ENCODE measurements at regions not wholly inside any gene's neighbourhood (a gene's known extent, or its start where the extent isn't known, plus 50 kb on each side); places are given as distances from the start of the nearest gene placed in this dataset.

- intact Hi-C loops (cut with DNase I; ENCODE audit: low total_unique reads), result no loop called here
- H3K9me3 ChIP-seq, result no peaks in the 10 kb centered on the region
- DNase-seq, result no peak
- no peak overlapping the region for H3K4me3 ChIP-seq
- H3K4me1 ChIP-seq, result no peaks in the 10 kb centered on the region
- H3K27me3 ChIP-seq, result no peaks in the 10 kb centered on the region
- no peak overlapping the region for H3K27ac ChIP-seq
- WGBS, 2 donors, result 70 to 88% methylated on average over 1 of the region's 1 CpG
- no peaks in the 10 kb centered on the region for H3K36me3 ChIP-seq (ENCODE audit: low read depth, missing control alignments)
- TF ChIP-seq POLR2A (IDR thresholded peaks at IDR 0.05) (no peak), CTCF (IDR thresholded peaks at IDR 0.05) (no peak)
These were observed 1247.8 kb upstream of the NXPH2 start for GRCh38 chr2:140027966-140028365.

- no peaks in the 10 kb centered on the region for H3K4me1 ChIP-seq
- H3K27me3 ChIP-seq, result no peaks in the 10 kb centered on the region
- TF ChIP-seq CTCF (IDR thresholded peaks at IDR 0.05) (no peak), POLR2A (IDR thresholded peaks at IDR 0.05) (no peak)
- H3K9me3 ChIP-seq, result no peaks in the 10 kb centered on the region
- intact Hi-C loops (cut with DNase I; ENCODE audit: low total_unique reads), result no loop called here
- H3K4me3 ChIP-seq, result no peak overlapping the region
- no peak for DNase-seq
- whole genome bisulfite sequencing, 2 donors, result 93 to 95% methylated on average over 7 of the region's 7 CpGs
- no peak overlapping the region for H3K27ac ChIP-seq
- no peaks in the 10 kb centered on the region for H3K36me3 ChIP-seq (ENCODE audit: low read depth, missing control alignments)
These were observed 1247.1 kb upstream of the NXPH2 start for GRCh38 chr2:140027320-140027719.

DNA sequence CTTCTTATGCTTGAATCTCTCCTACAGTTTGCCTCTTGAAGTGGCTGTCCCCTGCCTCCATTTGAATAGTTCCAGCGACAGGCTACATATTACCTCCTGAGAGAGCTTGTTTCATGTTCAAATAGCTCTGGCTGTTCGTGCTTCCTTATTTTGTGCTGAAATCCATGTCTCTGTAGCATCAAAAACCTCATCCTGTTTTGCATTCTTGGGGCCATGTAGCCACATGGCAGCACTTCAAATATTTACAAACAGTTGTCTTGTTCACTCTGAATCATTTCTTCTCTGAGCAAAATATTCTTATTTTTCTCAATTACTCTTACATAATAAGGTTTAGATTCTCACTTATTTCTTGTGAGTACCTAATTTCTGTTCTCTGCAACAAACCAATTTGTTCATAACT, 1243.1 kb upstream of the NXPH2 start:
- no peak overlapping the region for H3K4me3 ChIP-seq
- intact Hi-C loops (cut with DNase I; ENCODE audit: low total_unique reads), result no loop called here
- H3K27ac ChIP-seq, result no peak overlapping the region
- TF ChIP-seq CTCF (IDR thresholded peaks at IDR 0.05) (no peak), POLR2A (IDR thresholded peaks at IDR 0.05) (no peak)
- H3K4me1 ChIP-seq, result no peaks in the 10 kb centered on the region
- 59 to 71% methylated on average over 2 of the region's 2 CpGs for WGBS, 2 donors
- H3K36me3 ChIP-seq (ENCODE audit: low read depth, missing control alignments), result no peaks in the 10 kb centered on the region
- no peaks in the 10 kb centered on the region for H3K9me3 ChIP-seq
- no peak for DNase-seq
- no peaks in the 10 kb centered on the region for H3K27me3 ChIP-seq

DNA sequence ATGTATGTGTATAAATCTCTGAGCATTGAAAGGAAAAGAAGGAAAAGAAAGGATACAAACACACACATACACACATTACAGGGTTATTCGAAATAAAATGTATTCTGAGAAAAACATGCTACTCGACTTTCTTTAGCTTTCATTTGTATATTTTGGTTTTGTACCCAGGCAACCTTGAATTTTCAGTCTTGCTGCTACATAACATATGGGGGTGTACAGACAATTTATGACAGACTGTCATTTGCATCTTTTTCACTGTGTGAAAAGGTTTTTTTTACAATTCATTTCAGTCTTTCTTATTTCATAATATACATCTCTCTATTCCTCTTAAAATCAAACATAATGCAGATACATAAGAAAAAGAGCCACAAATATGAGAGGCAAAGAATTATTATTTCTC, 1238.4 kb upstream of the NXPH2 start:
- Histone ChIP-seq H3K9me3 (no peaks in the 10 kb centered on the region), H3K36me3 (ENCODE audit: low read depth, missing control alignments) (no peaks in the 10 kb centered on the region), H3K27ac (no peak overlapping the region), H3K4me1 (no peaks in the 10 kb centered on the region), H3K4me3 (no peak overlapping the region), H3K27me3 (no peaks in the 10 kb centered on the region)
- intact Hi-C loops (cut with DNase I; ENCODE audit: low total_unique reads), result no loop called here
- no peak for DNase-seq
- TF ChIP-seq POLR2A (IDR thresholded peaks at IDR 0.05) (no peak), CTCF (IDR thresholded peaks at IDR 0.05) (no peak)
- 68 to 77% methylated on average over 2 of the region's 2 CpGs for WGBS, 2 donors

- no peaks in the 10 kb centered on the region for H3K36me3 ChIP-seq (ENCODE audit: low read depth, missing control alignments)
- no peak for DNase-seq
- H3K4me3 ChIP-seq, result no peak overlapping the region
- TF ChIP-seq CTCF (IDR thresholded peaks at IDR 0.05) (no peak), POLR2A (IDR thresholded peaks at IDR 0.05) (no peak)
- 57 to 63% methylated on average over 1 of the region's 1 CpG for WGBS, 2 donors
- H3K27me3 ChIP-seq, result no peaks in the 10 kb centered on the region
- no peaks in the 10 kb centered on the region for H3K9me3 ChIP-seq
- intact Hi-C loops (cut with DNase I; ENCODE audit: low total_unique reads), result no loop called here
- H3K4me1 ChIP-seq, result no peaks in the 10 kb centered on the region
- H3K27ac ChIP-seq, result no peak overlapping the region
These were observed 1234.0 kb upstream of the NXPH2 start for GRCh38 chr2:140014204-140014546.

Data from testis (tissue), 2 donors.